H1 (cell line): ENCODE measurements at regions not wholly inside any gene's neighbourhood (a gene's known extent, or its start where the extent isn't known, plus 50 kb on each side); places are given as distances from the start of the nearest gene placed in this dataset.

Source experiments
- CTCF ChIA-PET: fragments of 300-600 bp; sonication (Branson Sonifier 250); formaldehyde crosslinking; loops from one replicate; lab custom pipeline; 2021; ENCODE audit not compliant: partially characterized antibody; lab: Charles Lee
- POLR2A ChIA-PET: fragments of 300-600 bp; sonication (Branson Sonifier 250); formaldehyde crosslinking; loops from one replicate; lab custom pipeline; 2021; ENCODE audit warnings: inconsistent platforms; ENCODE audit not compliant: partially characterized antibody; lab: Charles Lee
- DNase-seq, 2 experiments: peaks; one replicate each; pipeline versions ENCODE4 v3.0.0 to v3.0.0-alpha.2; 2010 to 2022; ENCODE audit warnings: low spot score in 2 of 2, low read depth in 1 of 2, mixed read lengths in 1 of 2
- FAIRE-seq: peaks from 2 replicates; lab custom pipeline; 2011; peaks lifted over from hg19 to GRCh38; lab: Jason Lieb, UNC
- H2AFZ ChIP-seq: 2 replicates; pipeline ENCODE4 v1.8.1; 2012; ENCODE audit warnings: low read length, inconsistent platforms
- H2AK5ac ChIP-seq: 2 replicates; pipeline ENCODE4 v1.6.1; 2013; ENCODE audit warnings: low read depth, low read length
- H2BK120ac ChIP-seq: replicated peaks from 2 replicates; pipeline ENCODE3; 2013; ENCODE audit warnings: low read depth, low read length, inconsistent platforms
- H2BK12ac ChIP-seq: 2 replicates; pipeline ENCODE4 v1.6.1; 2013; ENCODE audit warnings: low read depth, low read length
- H2BK15ac ChIP-seq: 2 replicates; pipeline ENCODE4 v1.6.1; 2013; ENCODE audit warnings: low read length
- H2BK20ac ChIP-seq: 2 replicates; pipeline ENCODE4 v1.6.1; 2013; ENCODE audit warnings: low read length
- H2BK5ac ChIP-seq: 2 replicates; pipeline ENCODE4 v1.6.1; 2013; ENCODE audit warnings: low read depth, low read length
- H3K14ac ChIP-seq: 2 replicates; pipeline ENCODE4 v1.6.1; 2013; ENCODE audit warnings: inconsistent platforms; ENCODE audit not compliant: insufficient read length
- H3K18ac ChIP-seq: 2 replicates; pipeline ENCODE4 v1.6.1; 2013; ENCODE audit warnings: low read length; ENCODE audit errors: extremely low read depth
- H3K23ac ChIP-seq: 2 replicates; pipeline ENCODE4 v1.6.1; 2013; ENCODE audit warnings: inconsistent platforms; ENCODE audit not compliant: insufficient read length
- H3K23me2 ChIP-seq: 2 replicates; pipeline ENCODE4 v1.6.1; 2013; ENCODE audit warnings: low read depth, low read length
- H3K27ac ChIP-seq: 2 replicates; pipeline ENCODE4 v1.6.1; 2011; ENCODE audit warnings: low read depth, low read length, inconsistent platforms
- H3K27me3 ChIP-seq, 4 experiments: replicated peaks in 1 of 4; 1 replicate in 1 of 4; 2 replicates in 3 of 4; pipeline versions ENCODE4 v1.6.1 to v1.8.1; 2011 to 2013; ENCODE audit warnings: low read length in 3 of 4, mild to moderate bottlenecking in 3 of 4, inconsistent platforms in 2 of 4, mixed read lengths in 2 of 4, moderate library complexity in 1 of 4; ENCODE audit not compliant: control insufficient read depth in 3 of 4, insufficient read depth in 3 of 4; ENCODE audit errors: extremely low read depth in 1 of 4
- H3K36me3 ChIP-seq, 4 experiments: 2 replicates each; pipeline versions ENCODE4 v1.6.1 to v1.8.1; 2011 to 2013; ENCODE audit warnings: mild to moderate bottlenecking in 4 of 4, low read length in 3 of 4, moderate library complexity in 2 of 4, control low read depth in 1 of 4, inconsistent platforms in 1 of 4; ENCODE audit not compliant: insufficient read depth in 4 of 4, control insufficient read depth in 2 of 4
- H3K4ac ChIP-seq: replicated peaks from 2 replicates; pipeline ENCODE3; 2013; ENCODE audit warnings: low read length, low read depth, mixed read lengths, inconsistent platforms; ENCODE audit not compliant: insufficient read length
- H3K4me1 ChIP-seq, 4 experiments: replicated peaks in 1 of 4; 1 replicate in 1 of 4; 2 replicates in 3 of 4; pipeline versions ENCODE4 v1.6.1 to v1.8.1; 2011 to 2013; ENCODE audit warnings: low read length in 3 of 4, inconsistent platforms in 2 of 4, mixed read lengths in 1 of 4; ENCODE audit not compliant: insufficient read depth in 4 of 4, control insufficient read depth in 3 of 4
- H3K4me2 ChIP-seq, 2 experiments: 2 replicates each; pipeline versions ENCODE4 v1.6.1 to v1.8.1; 2011 to 2013; ENCODE audit warnings: low read depth in 2 of 2, low read length in 2 of 2, control low read depth in 1 of 2, inconsistent platforms in 1 of 2, mild to moderate bottlenecking in 1 of 2; ENCODE audit not compliant: insufficient read depth in 1 of 2
- H3K4me3 ChIP-seq, 4 experiments: fragments of 200-600, 300-600 bp in 1 of 4; sonication (generic), shearing (Covaris generic), sonication (Bioruptor Twin) in 1 of 4; 2 replicates each; pipeline versions ENCODE4 v1.5.1 to v1.8.1; 2011 to 2016; ENCODE audit warnings: low read length in 4 of 4, low read depth in 3 of 4, control low read depth in 2 of 4, inconsistent platforms in 2 of 4, mild to moderate bottlenecking in 2 of 4, mixed read lengths in 1 of 4, moderate library complexity in 1 of 4; ENCODE audit not compliant: insufficient read depth in 2 of 4; ENCODE audit errors: extremely low read depth in 1 of 4
- H3K56ac ChIP-seq: replicated peaks from 2 replicates; pipeline ENCODE3; 2013; ENCODE audit warnings: low read depth, mild to moderate bottlenecking, mixed read lengths, low read length, inconsistent platforms; ENCODE audit not compliant: insufficient read length
- H3K79me1 ChIP-seq: 2 replicates; pipeline ENCODE4 v1.6.1; 2013; ENCODE audit warnings: low read depth, low read length, control low read depth
- H3K79me2 ChIP-seq, 2 experiments: 2 replicates each; pipeline versions ENCODE4 v1.6.1 to v1.8.1; 2012 to 2013; ENCODE audit warnings: low read length in 2 of 2, mild to moderate bottlenecking in 2 of 2, inconsistent platforms in 1 of 2; ENCODE audit not compliant: insufficient read depth in 2 of 2, control insufficient read depth in 1 of 2
- H3K9ac ChIP-seq, 4 experiments: replicated peaks in 1 of 4; 1 replicate in 1 of 4; 2 replicates in 3 of 4; pipeline versions ENCODE4 v1.6.1 to v1.8.1; 2011 to 2013; ENCODE audit warnings: low read depth in 3 of 4, low read length in 3 of 4, control low read depth in 2 of 4, mild to moderate bottlenecking in 2 of 4, moderate library complexity in 2 of 4, inconsistent platforms in 1 of 4; ENCODE audit errors: extremely low read depth in 1 of 4
- H3K9me3 ChIP-seq, 2 experiments: 2 replicates each; pipeline versions ENCODE4 v1.6.1 to v1.8.1; 2012 to 2013; ENCODE audit warnings: mild to moderate bottlenecking in 2 of 2, moderate library complexity in 2 of 2, control low read depth in 1 of 2, inconsistent platforms in 1 of 2, low read depth in 1 of 2, low read length in 1 of 2, mixed read lengths in 1 of 2; ENCODE audit not compliant: insufficient read depth in 2 of 2
- H4K20me1 ChIP-seq, 2 experiments: replicated peaks in 1 of 2; 2 replicates each; pipeline versions ENCODE3 to v1.8.1; 2011 to 2013; ENCODE audit warnings: inconsistent platforms in 2 of 2, low read length in 2 of 2, mild to moderate bottlenecking in 1 of 2; ENCODE audit not compliant: insufficient read depth in 2 of 2, control insufficient read depth in 1 of 2
- H4K5ac ChIP-seq: 2 replicates; pipeline ENCODE4 v1.6.1; 2013; ENCODE audit warnings: low read length, low read depth, mixed read lengths, inconsistent platforms; ENCODE audit not compliant: insufficient read length
- H4K8ac ChIP-seq: 2 replicates; pipeline ENCODE4 v1.8.0; 2013; ENCODE audit warnings: mild to moderate bottlenecking, moderate library complexity, low read length, inconsistent platforms; ENCODE audit not compliant: insufficient read depth; ENCODE audit errors: extremely low read depth
- H4K91ac ChIP-seq: replicated peaks from 2 replicates; pipeline ENCODE3; 2013; ENCODE audit warnings: low read length, mixed read lengths, inconsistent platforms; ENCODE audit not compliant: insufficient read length
- ATF2 ChIP-seq: IDR thresholded peaks from 2 replicates; pipeline ENCODE4 v1.6.1; 2012; ENCODE audit warnings: low read length, inconsistent platforms
- BACH1 ChIP-seq: IDR thresholded peaks from 2 replicates; pipeline ENCODE4 v1.6.1; 2012; ENCODE audit warnings: low read length, improper control_type of control experiment
- CHD1 ChIP-seq: IDR thresholded peaks from 2 replicates; pipeline ENCODE4 v1.6.1; 2012; ENCODE audit warnings: low read depth, low read length, improper control_type of control experiment
- EZH2 ChIP-seq: fragments of 200-600 bp; sonication (generic); IDR thresholded peaks from 2 replicates; pipeline ENCODE4 v1.7.1; 2012; ENCODE audit warnings: low read depth, mild to moderate bottlenecking, moderate library complexity, low read length, inconsistent platforms; ENCODE audit not compliant: severe bottlenecking
- HDAC6 ChIP-seq: IDR thresholded peaks from one replicate; pipeline ENCODE4 v1.7.1; 2012; ENCODE audit warnings: low read depth, mild to moderate bottlenecking, inconsistent platforms, low read length, moderate library complexity
- MAFK ChIP-seq: IDR thresholded peaks from 2 replicates; pipeline ENCODE4 v1.6.1; 2012; ENCODE audit warnings: low read depth, mild to moderate bottlenecking, improper control_type of control experiment, low read length
- PHF8 ChIP-seq: fragments of 200-600 bp; sonication (generic); conservative IDR thresholded peaks from 2 replicates; pipeline ENCODE4 v1.7.1; 2012; ENCODE audit warnings: low read depth, mild to moderate bottlenecking, inconsistent platforms, low read length, moderate library complexity
- SIRT6 ChIP-seq: IDR thresholded peaks from one replicate; pipeline ENCODE4 v1.7.1; 2012; ENCODE audit warnings: low read length, inconsistent platforms
- WGBS, 2 experiments: shearing (Covaris generic) in 1 of 2; methylation state at CpG; one replicate each; pipeline versions ENCODE4 v1.1.6 to v1.1.7; 2013 to 2015; ENCODE audit warnings: low lambda C conversion rate in 2 of 2, mixed read lengths in 2 of 2, inconsistent platforms in 1 of 2, low coverage in 1 of 2, missing lambda C conversion rate in 1 of 2; ENCODE audit not compliant: insufficient replicate concordance in 2 of 2, insufficient coverage in 1 of 2, insufficient read length in 1 of 2; ENCODE audit errors: extremely low coverage in 1 of 2, missing lambda C conversion rate in 1 of 2; 5-methylcytosine and 5-hydroxymethylcytosine counted together

GRCh38 chr13:88235441-88235840 lies 564.3 kb downstream of the SLITRK5 start:
- Histone ChIP-seq H4K8ac (no peak overlapping the region), H2BK12ac (no peak overlapping the region), H4K5ac (no peak overlapping the region), H3K14ac (no peak overlapping the region), H3K23ac (no peak overlapping the region), H3K4me3 (no peak overlapping the region), H3K56ac (no peak overlapping the region), H2BK20ac (no peak overlapping the region), H3K36me3 (no peaks in the 10 kb centered on the region), H3K79me2 (no peaks in the 10 kb centered on the region), H3K79me1 (no peaks in the 10 kb centered on the region), H2BK15ac (no peak overlapping the region), H3K4me2 (no peak overlapping the region), H3K27me3 (peaks cover 0 to 1% (median 0%) of the 10 kb centered on the region in 4 experiments; a peak in 1 of 7 replicates), H3K18ac (no peak overlapping the region), H2AK5ac (no peak overlapping the region), H2BK120ac (no peak overlapping the region), H4K91ac (no peak overlapping the region), H4K20me1 (no peaks in the 10 kb centered on the region), H3K27ac (no peak overlapping the region), H3K4ac (no peak overlapping the region), H3K9ac (no peak overlapping the region), H3K4me1 (no peaks in the 10 kb centered on the region), H3K23me2 (no peaks in the 10 kb centered on the region), H3K9me3 (no peaks in the 10 kb centered on the region), H2AFZ (no peak overlapping the region), H2BK5ac (no peak overlapping the region)
- TF ChIP-seq HDAC6 (no peak), MAFK (no peak), BACH1 (no peak), PHF8 (no peak), ATF2 (no peak), SIRT6 (no peak), EZH2 (no peak), CHD1 (no peak)
- ChIA-PET CTCF (no interaction called here), POLR2A (no interaction called here)
- DNase-seq: no peak
- FAIRE-seq: no peak
- 92% methylated on average over 2 of the region's 2 CpGs; no CpG with 5 or more reads in 1 of the 2 experiments for WGBS, 2 experiments
